HG03378 (cell line): ENCODE measurements at regions not wholly inside any gene's neighbourhood (a gene's known extent, or its start where the extent isn't known, plus 50 kb on each side); places are given as distances from the start of the nearest gene placed in this dataset.
"Not testable (repeated sequence)": the region's sequence is repeated elsewhere in the genome, so short reads cannot be mapped to it uniquely, and the experiment has no call there.

Experiments used
- ATAC-seq: cut with Tn5 transposase; IDR thresholded peaks from one replicate; pipeline ENCODE4 v1.9.1; 2021; ENCODE audit warnings: mild to moderate bottlenecking, moderate library complexity; ENCODE audit not compliant: unreplicated experiment

DNA sequence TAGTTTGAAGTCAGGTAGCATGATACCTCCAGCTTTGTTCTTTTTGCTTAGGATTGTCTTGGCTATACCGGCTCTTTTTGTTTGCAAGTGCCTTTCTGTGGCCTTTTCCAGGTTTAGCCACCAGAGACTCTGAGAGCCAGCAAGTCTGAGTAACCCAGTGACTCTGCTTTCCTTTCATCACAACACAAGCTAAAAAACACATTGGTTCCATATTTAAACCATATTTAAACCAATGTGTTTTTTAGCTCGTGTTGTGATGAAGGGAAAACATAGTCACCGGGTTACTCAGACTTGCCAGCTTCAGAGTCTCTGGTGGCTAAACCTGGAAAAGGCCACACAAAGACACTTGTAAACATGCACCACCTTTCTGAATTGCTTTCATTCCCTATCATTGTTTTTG is 493.3 kb downstream of the NTRK2 start:
- ATAC-seq: no peak

DNA sequence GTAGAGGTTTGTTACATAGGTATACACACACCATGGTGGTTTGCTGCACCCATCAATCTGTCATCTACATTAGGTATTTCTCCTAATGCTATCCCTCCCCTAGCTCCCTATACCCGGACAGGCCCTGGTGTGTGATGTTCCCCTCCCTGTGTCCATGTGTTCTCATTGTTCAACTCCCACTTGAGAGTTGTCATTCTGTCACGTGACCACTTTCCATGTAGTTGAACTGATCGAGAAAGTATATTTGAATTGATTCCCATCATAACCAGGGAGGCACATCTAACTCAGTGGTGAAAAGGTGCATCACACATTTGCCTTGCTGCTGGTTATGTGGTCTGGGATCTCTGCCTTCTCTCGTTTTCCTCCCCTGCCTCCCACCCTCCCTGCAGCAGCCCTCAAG is 491.4 kb downstream of the NTRK2 start:
- ATAC-seq: not testable (repeated sequence)

DNA sequence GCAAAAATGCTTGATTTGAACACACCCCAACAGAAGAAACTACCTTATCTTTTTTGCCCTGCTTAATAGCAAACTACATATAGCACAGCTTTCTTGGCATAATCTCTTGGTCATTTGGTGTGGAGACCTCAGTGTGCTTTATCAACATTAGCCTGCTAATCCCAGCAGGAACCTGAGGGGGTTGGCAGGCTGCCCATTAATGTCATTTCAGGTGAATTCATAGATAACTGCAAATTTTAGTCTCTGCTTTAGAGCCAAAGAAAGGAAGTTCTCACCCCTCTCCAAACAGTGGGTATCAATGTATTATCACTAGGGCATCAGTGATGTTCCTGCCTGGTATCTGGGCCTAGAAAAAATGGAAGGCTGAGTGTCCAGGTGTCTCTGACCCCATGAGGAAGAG is 489.0 kb downstream of the NTRK2 start:
- no peak for ATAC-seq

DNA sequence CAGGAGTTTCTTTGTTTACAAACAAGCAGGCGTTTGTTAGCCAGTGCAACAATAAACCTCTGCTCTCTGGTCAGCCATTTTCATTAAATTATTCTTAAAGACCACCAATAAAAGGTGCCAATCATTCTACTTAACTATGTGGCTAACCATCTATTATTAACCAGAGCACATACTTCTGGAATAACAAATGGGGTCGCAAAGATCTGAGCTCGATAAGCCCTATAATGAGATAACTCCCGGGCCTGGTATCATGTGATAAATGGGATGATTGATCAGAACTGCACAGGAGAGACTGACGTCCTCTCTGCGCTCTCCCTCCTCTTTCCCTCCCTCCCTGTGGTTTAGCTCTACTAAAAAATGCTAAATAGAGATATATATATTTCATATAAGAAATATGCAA is 488.2 kb downstream of the NTRK2 start:
- no peak for ATAC-seq

DNA sequence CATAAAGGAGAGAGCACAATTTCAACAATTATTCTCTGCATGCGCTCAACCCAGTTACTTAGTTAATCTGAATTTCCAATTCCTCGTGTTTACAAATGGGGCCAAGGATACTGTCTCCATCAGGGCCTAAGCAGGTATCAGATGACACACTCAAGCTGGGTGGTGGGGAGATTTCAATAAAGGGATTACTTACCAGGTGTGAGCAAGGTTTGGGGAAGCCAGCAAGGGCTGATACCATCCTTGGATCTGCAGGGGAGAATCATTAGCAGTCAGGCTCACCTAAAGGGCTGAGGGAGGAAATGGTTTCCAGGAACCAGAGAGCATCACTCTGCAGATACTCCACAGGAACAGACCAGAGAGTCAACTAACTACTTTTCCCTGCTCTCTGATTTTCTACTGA is 487.1 kb downstream of the NTRK2 start:
- ATAC-seq: no peak

DNA sequence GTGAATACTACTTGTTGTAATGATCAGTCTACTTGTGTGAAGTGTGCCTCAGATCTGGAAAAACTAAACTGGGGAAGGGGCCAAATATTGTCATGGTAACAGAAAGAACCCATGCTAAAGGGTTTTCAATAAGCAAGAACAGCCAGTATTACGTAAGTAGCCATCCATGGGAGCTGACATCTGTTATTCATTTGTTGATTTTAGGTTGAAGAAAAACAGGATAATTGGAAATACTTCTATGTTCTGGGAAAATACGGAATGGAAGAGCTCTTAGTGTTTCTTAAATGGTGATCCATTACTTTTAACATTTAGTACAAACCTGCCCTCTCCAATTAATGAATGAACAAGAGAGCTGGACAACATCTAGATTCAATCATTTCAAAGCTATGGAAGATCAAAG is 485.8 kb downstream of the NTRK2 start:
- ATAC-seq: no peak

DNA sequence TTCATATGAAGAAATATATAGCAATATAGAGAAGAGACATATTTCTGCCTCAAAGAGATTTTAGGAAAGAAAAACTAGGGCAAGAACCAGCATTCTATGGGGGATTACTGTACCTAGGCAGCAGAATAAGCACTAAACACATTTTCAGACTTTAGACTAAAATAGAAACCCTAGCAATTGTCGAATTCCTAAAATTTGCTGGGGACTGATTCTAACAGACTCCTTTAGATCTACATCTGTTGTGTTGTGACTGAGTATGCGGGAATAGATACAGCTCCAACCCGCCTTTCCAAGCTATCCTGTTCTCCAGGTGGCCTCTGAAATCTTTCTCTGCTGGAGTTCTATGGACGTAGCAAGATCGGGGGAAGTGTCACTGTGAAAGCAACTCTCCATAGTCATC is 482.2 kb downstream of the NTRK2 start:
- ATAC-seq: no peak

DNA sequence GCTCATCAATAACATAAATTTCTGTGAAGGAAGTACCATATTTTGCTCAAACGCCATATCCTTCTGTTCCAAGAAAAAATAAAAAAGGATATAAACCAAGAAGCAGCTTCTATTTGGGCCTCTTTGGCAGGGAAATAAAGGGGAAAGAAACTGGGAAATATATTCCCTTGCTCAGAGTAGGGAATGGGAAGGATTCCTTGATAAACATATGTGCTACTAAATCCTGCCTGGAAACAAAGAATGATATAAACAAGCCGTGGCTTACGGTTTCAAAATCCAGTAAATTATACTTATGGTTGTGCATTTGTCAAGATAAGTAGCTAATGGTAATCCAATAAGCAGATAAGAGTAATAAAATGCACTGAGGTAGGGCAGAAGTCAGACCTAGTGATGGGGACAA is 481.6 kb downstream of the NTRK2 start:
- ATAC-seq: no peak

DNA sequence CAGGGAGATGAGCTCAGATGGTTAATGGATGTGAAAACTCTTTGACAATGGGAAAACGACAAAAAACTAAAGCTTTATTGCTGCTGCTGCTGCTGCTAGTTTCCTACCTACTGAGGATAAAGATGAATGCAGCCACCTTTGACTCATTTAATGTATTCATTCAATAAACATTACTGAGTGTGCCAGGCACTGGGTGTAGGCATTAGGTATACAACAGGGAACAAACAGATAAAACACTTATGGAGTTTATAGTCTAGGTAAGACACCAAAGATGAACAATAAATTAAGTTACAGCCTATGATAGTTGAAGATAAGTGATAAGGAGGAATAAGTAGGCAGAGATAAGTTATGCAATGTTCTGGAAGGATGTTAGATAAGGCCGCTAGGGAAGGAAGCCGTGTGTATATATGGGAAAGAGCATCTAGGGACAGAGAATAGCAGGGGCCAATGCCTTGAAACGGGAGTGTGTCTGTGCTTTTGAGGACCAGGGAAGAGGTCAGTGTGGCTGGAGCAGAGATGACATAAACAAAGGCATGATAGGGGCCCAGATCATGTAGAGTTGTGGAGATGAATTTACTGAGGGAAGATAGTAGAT is 477.6 kb downstream of the NTRK2 start:
- no peak for ATAC-seq

DNA sequence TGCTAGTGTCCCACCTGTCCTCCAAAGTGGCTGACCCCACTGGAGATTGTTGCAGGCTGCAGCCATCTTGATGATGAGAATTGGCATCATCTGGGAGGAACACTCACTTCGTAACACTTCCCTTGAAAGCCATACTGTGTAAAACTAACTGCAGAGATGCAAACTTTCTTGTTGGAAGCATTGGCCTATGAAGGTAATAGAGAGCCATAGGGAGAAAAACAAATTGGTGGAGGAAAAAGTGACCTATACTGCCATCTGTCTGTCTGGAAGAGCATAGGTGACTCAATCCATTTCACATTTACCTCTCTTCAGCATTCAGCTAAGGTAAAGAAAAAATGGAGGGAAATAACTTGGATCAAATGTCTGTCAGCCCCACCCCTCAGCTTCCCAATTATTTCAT is 473.4 kb downstream of the NTRK2 start:
- peak; percentile 68 for ATAC-seq

DNA sequence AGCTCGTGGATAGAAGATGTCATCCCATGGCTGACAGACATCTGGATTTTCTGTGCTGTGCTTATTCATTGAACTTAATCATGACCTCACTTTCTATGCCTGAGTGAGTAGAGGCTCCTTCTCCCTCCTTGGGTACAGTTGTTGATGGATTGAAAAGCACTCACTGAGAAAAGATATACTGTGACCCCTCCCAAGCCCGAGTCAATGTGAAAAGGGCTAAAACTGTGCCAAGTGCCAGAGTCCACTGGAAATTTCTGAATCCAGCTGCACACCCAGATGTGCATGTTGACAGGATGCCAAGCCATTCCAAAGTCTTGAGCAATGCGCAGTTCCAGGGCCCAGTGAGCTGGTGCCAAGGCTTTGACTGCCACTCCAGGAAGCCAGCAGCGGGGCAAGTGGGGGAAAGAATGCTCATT is 473.0 kb downstream of the NTRK2 start:
- ATAC-seq: no peak

DNA sequence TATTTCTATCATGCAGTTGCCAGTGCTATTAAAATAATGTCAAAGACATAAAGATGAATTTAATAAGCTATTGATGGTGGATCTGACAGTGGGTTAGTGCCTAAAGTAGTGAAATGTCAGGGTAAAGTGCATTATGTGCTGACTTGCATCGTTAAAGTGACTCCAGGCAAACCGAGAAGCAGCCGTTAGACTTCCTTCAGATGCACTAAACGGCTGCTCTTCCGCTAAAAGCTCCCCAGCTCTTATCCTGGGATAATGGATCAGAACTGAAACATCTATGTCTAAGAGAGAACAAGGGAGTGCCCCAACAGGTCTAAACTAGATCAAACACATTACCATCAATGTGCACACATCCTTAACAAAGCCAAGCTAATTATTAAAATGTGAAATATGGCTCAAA is 468.2 kb downstream of the NTRK2 start:
- ATAC-seq: no peak

DNA sequence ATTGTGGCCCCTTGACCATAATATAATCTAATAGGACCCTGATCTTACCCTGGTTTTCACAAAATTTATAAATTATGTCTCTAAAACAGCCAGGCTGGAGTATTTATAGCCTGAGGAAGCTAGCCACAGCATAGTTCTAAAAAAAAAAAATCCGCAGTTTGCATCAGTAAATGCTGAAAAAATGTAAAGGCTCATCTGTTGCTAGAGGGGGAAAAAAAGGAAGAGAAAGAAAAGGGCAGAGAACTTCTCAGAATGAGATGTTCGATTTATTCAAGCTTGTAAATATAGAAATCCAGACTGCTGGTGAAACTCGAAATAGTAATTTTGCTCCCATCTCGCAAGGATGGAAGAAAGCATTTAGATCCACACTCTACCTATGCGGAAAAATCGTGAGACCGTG is 467.5 kb downstream of the NTRK2 start:
- ATAC-seq: no peak

DNA sequence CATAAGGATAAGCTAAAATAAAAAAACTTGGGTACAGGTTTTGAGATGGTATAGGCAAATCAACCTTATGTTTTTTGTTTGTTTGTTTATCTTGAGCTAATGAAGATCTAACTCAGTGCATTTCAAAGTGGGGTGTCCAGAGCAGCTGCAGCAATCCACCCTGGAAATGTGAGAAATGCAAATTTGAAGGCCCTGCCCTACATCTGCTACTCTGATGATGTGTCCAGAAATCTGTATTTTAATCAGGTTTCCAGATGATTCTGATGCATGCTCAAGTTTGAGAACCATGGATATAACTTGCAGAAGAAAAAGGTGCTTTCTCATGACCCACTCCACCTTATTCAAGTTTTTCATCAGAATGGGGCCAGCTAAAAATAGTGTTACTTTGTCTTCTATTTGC is 467.0 kb downstream of the NTRK2 start:
- ATAC-seq: no peak

DNA sequence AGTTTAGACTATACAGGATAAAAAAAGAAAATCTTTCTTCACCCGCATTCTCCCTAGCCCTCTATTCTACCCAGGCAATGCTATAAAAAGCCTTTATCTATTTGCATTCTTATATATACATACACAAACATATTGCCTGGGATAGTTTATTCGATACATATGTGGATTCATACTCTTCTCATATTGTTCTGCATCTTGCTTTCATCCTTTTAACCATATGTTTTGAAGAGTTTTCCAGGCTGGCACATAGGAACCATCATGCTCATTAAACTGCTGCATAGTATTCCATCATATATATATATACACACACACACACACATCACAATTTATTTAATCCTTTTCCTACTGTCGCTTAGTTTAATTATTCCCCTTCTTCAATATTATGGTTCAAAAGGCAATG is 461.2 kb downstream of the NTRK2 start:
- no peak for ATAC-seq

DNA sequence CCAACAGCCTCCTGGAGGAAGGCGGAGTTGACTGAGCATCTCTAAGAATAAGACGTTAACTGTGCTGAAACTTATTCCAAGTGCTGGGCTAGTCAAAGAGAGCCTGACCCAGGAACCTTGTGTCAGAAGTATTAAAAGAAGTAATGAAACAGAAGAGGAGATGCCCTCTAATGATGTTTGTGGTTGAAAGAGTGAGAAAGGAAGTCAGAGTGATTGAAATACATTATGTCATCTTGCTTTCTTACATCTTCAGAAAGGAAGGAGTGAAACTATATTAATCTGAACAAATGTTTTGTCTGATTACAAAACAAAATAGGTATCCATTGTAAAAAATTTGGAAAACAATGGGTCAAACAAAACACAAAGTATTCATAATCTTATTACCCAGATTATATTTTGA is 460.7 kb downstream of the NTRK2 start:
- no peak for ATAC-seq

DNA sequence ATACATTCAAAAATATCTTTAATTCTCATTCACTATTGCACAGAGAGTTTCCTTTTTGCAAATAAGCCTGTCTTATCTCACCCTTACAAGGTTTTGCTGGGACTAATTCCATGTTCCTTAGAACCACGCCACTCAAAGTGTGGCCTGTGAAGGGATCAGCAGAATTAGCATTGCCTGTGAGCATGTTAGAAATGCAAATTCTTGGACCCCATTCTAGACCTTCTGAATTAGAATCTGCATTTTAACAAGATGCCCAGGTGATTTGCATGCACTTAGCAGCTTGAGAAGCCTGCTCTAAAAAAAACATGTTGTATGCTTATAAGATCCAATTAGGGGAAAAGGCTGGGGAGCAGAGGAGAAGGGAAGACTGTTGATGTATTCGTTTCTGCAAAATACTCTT is 460.0 kb downstream of the NTRK2 start:
- no peak for ATAC-seq

DNA sequence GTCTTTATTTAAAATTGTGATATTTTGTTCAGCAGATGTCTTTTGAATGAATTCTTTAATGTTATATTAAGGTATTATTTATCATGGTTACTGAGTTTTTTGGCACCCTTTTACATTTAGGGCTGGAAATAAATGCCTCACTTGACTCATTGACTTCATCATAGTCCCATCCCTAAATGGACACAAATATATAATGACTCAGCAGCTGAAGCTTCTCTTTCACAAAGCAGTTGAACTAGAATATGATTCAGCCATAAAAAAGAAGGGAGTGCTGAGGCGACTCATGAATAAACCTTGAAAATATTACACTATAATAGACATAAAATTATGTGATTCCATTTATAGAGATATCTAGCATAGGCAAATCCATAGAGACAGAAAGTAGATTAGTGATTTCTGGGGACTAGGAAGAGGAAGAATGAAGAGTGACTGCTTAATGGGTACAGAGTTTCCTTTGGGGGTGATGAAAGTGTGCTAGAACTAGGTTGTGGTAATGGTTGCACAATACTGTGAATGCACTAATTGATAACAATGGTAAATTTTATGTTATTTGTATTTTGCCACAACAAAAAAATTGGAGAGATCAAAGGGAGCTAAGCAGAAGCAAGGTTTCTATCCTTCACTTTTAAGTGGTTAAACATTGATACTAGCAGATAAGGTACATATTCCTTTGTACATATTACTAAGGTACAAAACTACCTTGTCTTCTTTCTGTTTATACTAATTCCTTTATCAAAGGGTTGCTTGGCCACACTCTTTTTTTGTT is 449.6 kb downstream of the NTRK2 start:
- no peak for ATAC-seq

DNA sequence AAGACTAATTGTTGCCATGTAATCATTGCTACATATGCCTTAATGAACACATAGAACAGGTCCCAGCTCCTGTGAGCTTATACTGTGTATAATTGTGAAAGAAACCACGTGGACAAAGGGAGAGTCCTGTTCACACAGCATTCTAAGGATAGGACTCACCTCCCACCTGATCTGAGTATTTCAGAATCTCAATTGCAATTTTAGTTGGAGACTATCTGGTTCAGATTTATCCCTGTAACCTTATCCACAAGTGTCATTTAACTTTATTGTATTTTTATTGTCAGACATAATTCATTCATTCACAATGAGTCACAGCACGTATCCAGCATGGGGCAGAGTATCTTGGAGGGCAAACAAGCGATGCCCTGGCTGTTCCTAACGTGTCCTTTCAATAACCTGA is 448.3 kb downstream of the NTRK2 start:
- ATAC-seq: no peak

DNA sequence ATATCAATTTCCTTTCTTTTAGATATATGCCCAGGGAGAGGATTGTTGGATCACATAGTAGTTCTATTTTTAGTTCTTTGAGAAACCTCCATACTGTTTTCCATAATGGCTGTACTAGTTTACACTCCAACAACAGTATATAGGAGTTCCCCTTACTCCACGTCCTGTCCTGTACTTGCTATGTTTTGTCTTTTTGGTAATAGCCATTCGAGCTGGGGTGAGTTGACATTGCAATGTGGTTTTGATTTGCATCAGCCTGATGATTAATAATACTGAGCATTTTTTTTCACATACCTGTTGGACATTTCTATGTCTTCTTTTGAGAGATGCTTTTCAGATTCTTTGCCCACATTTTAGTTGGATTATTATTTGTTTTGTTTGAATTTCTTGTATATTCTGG is 445.9 kb downstream of the NTRK2 start:
- ATAC-seq: no peak

DNA sequence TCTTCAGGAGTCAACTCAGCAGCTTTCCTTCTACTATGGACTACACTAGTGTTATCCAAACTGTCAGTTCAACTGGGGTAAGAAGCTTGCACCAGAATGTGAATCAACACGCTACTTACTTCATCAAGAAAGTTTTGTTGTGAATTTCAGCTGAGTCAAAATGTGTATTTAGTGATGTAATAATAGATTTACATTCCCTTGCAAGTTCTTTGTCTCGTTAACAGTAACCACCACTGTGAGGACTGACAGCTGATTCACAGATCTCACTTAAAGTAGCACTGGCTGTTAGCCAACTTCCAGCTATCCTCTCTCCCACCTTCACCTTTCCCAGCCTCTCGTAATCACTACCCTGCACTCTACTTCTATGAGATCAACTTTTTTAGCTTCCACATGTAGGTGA is 445.3 kb downstream of the NTRK2 start:
- ATAC-seq: no peak

DNA sequence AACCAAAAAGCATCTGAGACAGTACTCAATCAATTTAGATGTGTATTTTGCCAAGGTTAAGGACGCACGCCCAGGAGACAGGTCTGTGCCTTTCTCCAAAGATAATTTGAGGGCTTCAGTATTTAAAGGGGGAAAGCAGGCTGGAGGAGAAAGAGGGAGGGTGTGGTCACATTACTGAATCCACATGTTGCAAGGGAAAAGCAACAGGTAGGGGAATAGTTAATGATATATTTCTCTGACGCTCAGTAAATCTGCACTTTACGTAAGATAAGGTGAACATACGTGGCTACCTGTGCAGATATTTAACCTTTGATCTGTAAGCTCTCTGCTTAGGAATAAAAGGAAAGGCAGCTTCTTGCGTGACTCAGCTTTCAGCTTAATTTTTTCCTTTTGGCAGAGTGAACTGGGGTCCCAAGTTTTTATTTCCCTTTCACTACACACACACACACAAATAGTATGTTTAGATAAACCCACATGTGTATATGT is 443.4 kb downstream of the NTRK2 start:
- no peak for ATAC-seq

DNA sequence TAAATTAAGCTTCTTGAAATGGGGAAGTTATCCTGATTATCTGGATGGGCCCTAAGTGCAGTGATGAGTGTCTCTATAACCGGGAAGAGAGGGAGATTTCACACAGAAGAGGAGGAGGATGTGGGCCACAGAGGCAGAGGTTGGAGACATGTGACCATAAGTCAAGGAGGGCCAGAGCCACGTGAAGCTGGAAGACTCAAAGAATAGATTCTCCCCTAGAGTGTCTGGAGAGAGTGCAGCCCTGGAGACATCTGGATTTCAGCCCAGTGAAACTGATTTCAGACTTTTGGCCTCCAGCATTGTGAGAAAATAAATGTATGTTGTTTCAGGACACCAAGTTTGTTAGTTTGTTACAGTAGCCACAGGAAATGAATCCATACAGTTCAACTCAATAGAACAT is 442.9 kb downstream of the NTRK2 start:
- ATAC-seq: no peak
